A549 (cell line): ENCODE measurements at regions not wholly inside any gene's neighbourhood (a gene's known extent, or its start where the extent isn't known, plus 50 kb on each side); places are given as distances from the start of the nearest gene placed in this dataset.

Source experiments
- CBX2 ChIP-seq: fragments of 200-600 bp; sonication (generic); IDR thresholded peaks from 2 replicates; pipeline ENCODE4 v1.6.1; 2016; ENCODE audit warnings: low read depth, mild to moderate bottlenecking, borderline replicate concordance
- CTCF ChIP-seq: fragments of >200 bp; sonication (Bioruptor Twin); formaldehyde crosslinking; IDR thresholded peaks from 3 replicates; pipeline ENCODE4 v1.5.1; 2016
- POLR2A ChIP-seq: IDR thresholded peaks from 2 replicates; pipeline ENCODE4 v1.6.1; 2012; ENCODE audit warnings: mild to moderate bottlenecking, low read length

GRCh38 chr2:64374686-64375085, 79.3 kb upstream of the LGALSL start:
- TF ChIP-seq CTCF: no peak
- TF ChIP-seq CBX2: no peak
- TF ChIP-seq POLR2A: no peak
